ENCODE measurements at regions not wholly inside any gene's neighbourhood (a gene's known extent, or its start where the extent isn't known, plus 50 kb on each side); places are given as distances from the start of the nearest gene placed in this dataset.

GRCh38 chr15:23806980-23807379 lies 119.9 kb upstream of the NDN start:
- Mint-ChIP-seq H3K4me3 (ENCODE audit: low read depth) (no peak overlapping the region), H3K27ac (no peak overlapping the region), H3K27me3 (no peaks in the 10 kb centered on the region), H3K4me1 (ENCODE audit: low read depth) (no peaks in the 10 kb centered on the region), H3K36me3 (ENCODE audit: insufficient read depth) (no peaks in the 10 kb centered on the region), H3K9me3 (ENCODE audit: low read depth) (peaks cover 26% of the 10 kb centered on the region)
- TF ChIP-seq CTCF (IDR thresholded peaks at IDR 0.05; ENCODE audit: unreplicated experiment), result no peak
- no peak for DNase-seq (ENCODE audit: low spot score, unreplicated experiment)

GRCh38 chr15:23823508-23823907 lies 136.4 kb upstream of the NDN start:
- Mint-ChIP-seq H3K36me3 (ENCODE audit: insufficient read depth) (no peaks in the 10 kb centered on the region), H3K9me3 (ENCODE audit: low read depth) (peaks cover 14% of the 10 kb centered on the region), H3K27ac (no peak overlapping the region), H3K4me3 (ENCODE audit: low read depth) (no peak overlapping the region), H3K27me3 (no peaks in the 10 kb centered on the region), H3K4me1 (ENCODE audit: low read depth) (no peaks in the 10 kb centered on the region)
- no peak for DNase-seq (ENCODE audit: low spot score, unreplicated experiment)
- no peak for TF ChIP-seq CTCF (IDR thresholded peaks at IDR 0.05; ENCODE audit: unreplicated experiment)

- no peaks in the 10 kb centered on the region for H3K4me1 Mint-ChIP-seq (ENCODE audit: low read depth)
- no peaks in the 10 kb centered on the region for H3K36me3 Mint-ChIP-seq (ENCODE audit: insufficient read depth)
- H3K27ac Mint-ChIP-seq, result no peak overlapping the region
- H3K9me3 Mint-ChIP-seq (ENCODE audit: low read depth), result peaks cover 17% of the 10 kb centered on the region
- no peak for TF ChIP-seq CTCF (IDR thresholded peaks at IDR 0.05; ENCODE audit: unreplicated experiment)
- no peak for DNase-seq (ENCODE audit: low spot score, unreplicated experiment)
- H3K4me3 Mint-ChIP-seq (ENCODE audit: low read depth), result no peak overlapping the region
- H3K27me3 Mint-ChIP-seq, result no peaks in the 10 kb centered on the region
Observed at GRCh38 chr15:23828786-23829185, 141.7 kb upstream of the NDN start.

GRCh38 chr15:23835953-23836352 lies 148.8 kb upstream of the NDN start:
- Mint-ChIP-seq H3K27ac (no peak overlapping the region), H3K4me3 (ENCODE audit: low read depth) (no peak overlapping the region), H3K27me3 (no peaks in the 10 kb centered on the region), H3K36me3 (ENCODE audit: insufficient read depth) (no peaks in the 10 kb centered on the region), H3K4me1 (ENCODE audit: low read depth) (peaks cover 2% of the 10 kb centered on the region), H3K9me3 (ENCODE audit: low read depth) (peaks cover 39% of the 10 kb centered on the region)
- no peak for DNase-seq (ENCODE audit: low spot score, unreplicated experiment)
- no peak for TF ChIP-seq CTCF (IDR thresholded peaks at IDR 0.05; ENCODE audit: unreplicated experiment)

GRCh38 chr15:23839893-23840474 lies 152.9 kb upstream of the NDN start:
- Mint-ChIP-seq H3K36me3 (ENCODE audit: insufficient read depth) (no peaks in the 10 kb centered on the region), H3K9me3 (ENCODE audit: low read depth) (peaks cover 40% of the 10 kb centered on the region)

More at GRCh38 chr15:23839893-23840474, 152.9 kb upstream of the NDN start:
- H3K4me1 Mint-ChIP-seq (ENCODE audit: low read depth), result peaks cover 2% of the 10 kb centered on the region
- TF ChIP-seq CTCF (IDR thresholded peaks at IDR 0.05; ENCODE audit: unreplicated experiment), result no peak
- no peak overlapping the region for H3K27ac Mint-ChIP-seq
- no peaks in the 10 kb centered on the region for H3K27me3 Mint-ChIP-seq
- no peak overlapping the region for H3K4me3 Mint-ChIP-seq (ENCODE audit: low read depth)
- no peak for DNase-seq (ENCODE audit: low spot score, unreplicated experiment)

All from progenitor cell of endocrine pancreas (in vitro differentiated cells).